IMR-90 (cell line): ENCODE measurements at regions not wholly inside any gene's neighbourhood (a gene's known extent, or its start where the extent isn't known, plus 50 kb on each side); places are given as distances from the start of the nearest gene placed in this dataset.

ENCODE experiments used
- ATAC-seq: fragments of 200-7000 bp; cut with Tn5 transposase; 2 replicates; pipeline ENCODE4 v1.9.1; 2020; ENCODE audit warnings: low read depth, mild to moderate bottlenecking, moderate library complexity
- BruUV-seq: library from RNA; stranded (reverse); fragments of 400-500 nt; replicated peaks from 2 replicates; lab custom pipeline; 2021; lab: Mats Ljungman, UMichigan
- CTCF ChIA-PET: fragments of 300-600 bp; formaldehyde crosslinking; extraction: SDS; loops from one replicate; lab custom pipeline; 2021; ENCODE audit warnings: antibody characterized with exemption; lab: Yijun Ruan, JAX
- POLR2A ChIA-PET: fragments of 300-600 bp; sonication (Branson Sonifier 250); formaldehyde crosslinking; loops from one replicate; lab custom pipeline; 2022; ENCODE audit warnings: antibody characterized with exemption; ENCODE audit not compliant: unreplicated experiment; lab: Charles Lee
- DNase-seq: peaks from one replicate; pipeline ENCODE4 v3.0.0; 2013
- H2AFZ ChIP-seq: replicated peaks from 2 replicates; pipeline ENCODE3; 2013; ENCODE audit warnings: low read length, mild to moderate bottlenecking; ENCODE audit not compliant: poor library complexity
- H2AK5ac ChIP-seq: 2 replicates; pipeline ENCODE4 v1.6.1; 2013; ENCODE audit warnings: low read depth, low read length, inconsistent platforms
- H2AK9ac ChIP-seq: replicated peaks from 2 replicates; pipeline ENCODE3; 2013; ENCODE audit warnings: mild to moderate bottlenecking, low read depth, low read length, moderate library complexity; ENCODE audit not compliant: poor library complexity
- H2BK120ac ChIP-seq: 2 replicates; pipeline ENCODE4 v1.6.1; 2013; ENCODE audit warnings: low read depth, low read length, inconsistent platforms
- H2BK15ac ChIP-seq: 3 replicates; pipeline ENCODE4 v1.6.1; 2013; ENCODE audit warnings: low read depth, low read length, inconsistent platforms
- H2BK20ac ChIP-seq: 2 replicates; pipeline ENCODE4 v1.6.1; 2013; ENCODE audit warnings: low read depth, mild to moderate bottlenecking, inconsistent platforms, low read length, moderate library complexity
- H2BK5ac ChIP-seq: 2 replicates; pipeline ENCODE4 v1.6.1; 2013; ENCODE audit warnings: mild to moderate bottlenecking, low read depth, low read length, inconsistent platforms; ENCODE audit not compliant: poor library complexity, severe bottlenecking
- H3K14ac ChIP-seq: replicated peaks from 2 replicates; pipeline ENCODE4 v1.6.1; 2013; ENCODE audit warnings: low read depth, low read length, inconsistent platforms
- H3K18ac ChIP-seq: 2 replicates; pipeline ENCODE4 v1.6.1; 2013; ENCODE audit warnings: low read depth, low read length, control low read depth
- H3K23ac ChIP-seq: 2 replicates; pipeline ENCODE4 v1.6.1; 2013; ENCODE audit warnings: low read depth, low read length, inconsistent platforms
- H3K27ac ChIP-seq: 2 replicates; pipeline ENCODE4 v1.5.1; 2013; ENCODE audit warnings: mild to moderate bottlenecking, control low read depth, low read length; ENCODE audit not compliant: insufficient read depth
- H3K27me3 ChIP-seq: 2 replicates; pipeline ENCODE4 v1.6.1; 2013; ENCODE audit warnings: low read length; ENCODE audit not compliant: control insufficient read depth, insufficient read depth
- H3K36me3 ChIP-seq: 2 replicates; pipeline ENCODE4 v1.6.1; 2013; ENCODE audit warnings: low read length, mixed read lengths; ENCODE audit not compliant: control insufficient read depth, insufficient read depth
- H3K4ac ChIP-seq: 2 replicates; pipeline ENCODE4 v1.6.1; 2013; ENCODE audit warnings: low read depth, low read length, inconsistent platforms
- H3K4me1 ChIP-seq: 2 replicates; pipeline ENCODE4 v1.6.1; 2013; ENCODE audit warnings: low read length, mixed read lengths; ENCODE audit not compliant: control insufficient read depth, insufficient read depth
- H3K4me2 ChIP-seq: 2 replicates; pipeline ENCODE4 v1.6.1; 2013; ENCODE audit warnings: low read depth, mild to moderate bottlenecking, control low read depth, low read length, moderate library complexity
- H3K4me3 ChIP-seq: 2 replicates; pipeline ENCODE4 v1.5.1; 2013; ENCODE audit warnings: low read depth, mild to moderate bottlenecking, control low read depth, low read length, moderate library complexity; ENCODE audit not compliant: insufficient read depth
- H3K56ac ChIP-seq: 2 replicates; pipeline ENCODE4 v1.6.1; 2013; ENCODE audit warnings: low read length, inconsistent platforms; ENCODE audit not compliant: insufficient read depth; ENCODE audit errors: extremely low read depth
- H3K79me1 ChIP-seq, 2 experiments: 2 replicates each; pipeline ENCODE4 v1.6.1; 2013; ENCODE audit warnings: low read length in 2 of 2, inconsistent platforms in 1 of 2, low read depth in 1 of 2
- H3K9ac ChIP-seq: 2 replicates; pipeline ENCODE4 v1.6.1; 2013; ENCODE audit warnings: low read depth, low read length, control low read depth
- H3K9me1 ChIP-seq: 2 replicates; pipeline ENCODE4 v1.6.1; 2013; ENCODE audit warnings: low read length, inconsistent platforms; ENCODE audit not compliant: insufficient read depth
- H3K9me3 ChIP-seq: 2 replicates; pipeline ENCODE4 v1.6.1; 2013; ENCODE audit warnings: low read length; ENCODE audit not compliant: control insufficient read depth, insufficient read depth
- H4K20me1 ChIP-seq: 2 replicates; pipeline ENCODE4 v1.6.1; 2013; ENCODE audit warnings: low read length, inconsistent platforms; ENCODE audit not compliant: insufficient read depth
- H4K5ac ChIP-seq: 2 replicates; pipeline ENCODE4 v1.6.1; 2013; ENCODE audit warnings: mild to moderate bottlenecking, low read depth, low read length, control low read depth
- H4K8ac ChIP-seq, 2 experiments: 2 replicates each; pipeline ENCODE4 v1.6.1; 2013; ENCODE audit warnings: low read depth in 2 of 2, low read length in 2 of 2, control low read depth in 1 of 2, inconsistent platforms in 1 of 2
- H4K91ac ChIP-seq: 2 replicates; pipeline ENCODE4 v1.6.1; 2013; ENCODE audit warnings: low read depth, low read length, inconsistent platforms; ENCODE audit not compliant: insufficient read depth
- CHD1 ChIP-seq: IDR thresholded peaks from 2 replicates; pipeline ENCODE4 v1.6.1; 2012; ENCODE audit warnings: low read depth, low read length, improper control_type of control experiment
- FOS ChIP-seq: fragments of 150-350 bp; IDR thresholded peaks from 2 replicates; pipeline ENCODE4 v1.6.1; 2016; ENCODE audit warnings: low read depth, low read length
- MAFK ChIP-seq: IDR thresholded peaks from 2 replicates; pipeline ENCODE4 v1.6.1; 2012; ENCODE audit warnings: low read depth, low read length, improper control_type of control experiment
- MXI1 ChIP-seq: IDR thresholded peaks from 2 replicates; pipeline ENCODE4 v1.6.1; 2012; ENCODE audit warnings: low read depth, mild to moderate bottlenecking, low read length, moderate library complexity, borderline replicate concordance
- NFE2L2 ChIP-seq: fragments of 150-350 bp; IDR thresholded peaks from 2 replicates; pipeline ENCODE4 v1.6.1; 2016; ENCODE audit warnings: low read depth, mild to moderate bottlenecking, low read length
- POLR2A ChIP-seq: IDR thresholded peaks from 2 replicates; pipeline ENCODE4 v1.6.1; 2012; ENCODE audit warnings: mild to moderate bottlenecking, low read depth, low read length
- RAD21 ChIP-seq: IDR thresholded peaks from 2 replicates; pipeline ENCODE4 v1.6.1; 2012; ENCODE audit warnings: low read length, improper control_type of control experiment
- RFX5 ChIP-seq: IDR thresholded peaks from 2 replicates; pipeline ENCODE4 v1.8.0; 2012; ENCODE audit warnings: low read depth, mild to moderate bottlenecking, low read length, moderate library complexity
- SMC3 ChIP-seq: fragments of 150-350 bp; IDR thresholded peaks from 2 replicates; pipeline ENCODE4 v1.6.1; 2016; ENCODE audit warnings: low read depth, mild to moderate bottlenecking, antibody characterized with exemption, low read length, moderate library complexity
- WGBS, 2 experiments: methylation state at CpG; one replicate each; pipeline versions ENCODE4 v1.1.5 to v1.1.7; 2013; ENCODE audit warnings: missing lambda C conversion rate in 2 of 2; ENCODE audit not compliant: insufficient read length in 1 of 2; ENCODE audit errors: extremely low coverage in 2 of 2; 5-methylcytosine and 5-hydroxymethylcytosine counted together
- dilution Hi-C: fragments of 300-500 bp; cut with HindIII; formaldehyde crosslinking; loops from one replicate; pipeline ENCODE4 v1.14.3; 2018; ENCODE audit warnings: low sequenced_read_pairs; ENCODE audit not compliant: unreplicated experiment
- in situ Hi-C: fragments of 300-500 bp; cut with MboI; formaldehyde crosslinking; loops from 3 replicates; pipeline ENCODE4 v1.14.3; 2019; ENCODE audit warnings: low sequenced_read_pairs, inconsistent platforms, mixed read lengths
- intact Hi-C: fragments of 100-400 bp; cut with micrococcal nuclease; formaldehyde crosslinking; loops from 2 replicates; pipeline ENCODE4 v1.10.0; 2022
- TF ChIP-seq, protein P1 (sequence below): conservative IDR thresholded peaks from 2 replicates; pipeline ENCODE4 v1.5.1; 2012; ENCODE audit warnings: mild to moderate bottlenecking, low read depth, low read length, improper control_type of control experiment
- TF ChIP-seq, protein P2 (sequence below): fragments of 150-350 bp; IDR thresholded peaks from 2 replicates; pipeline ENCODE4 v1.6.1; 2016; ENCODE audit warnings: low read depth, mild to moderate bottlenecking, low read length, moderate library complexity, borderline replicate concordance
- TF ChIP-seq, protein P3 (sequence below): fragments of 150-350 bp; IDR thresholded peaks from 2 replicates; pipeline ENCODE4 v1.6.1; 2017; ENCODE audit warnings: mild to moderate bottlenecking, antibody characterized with exemption, low read length, low read depth

DNA sequence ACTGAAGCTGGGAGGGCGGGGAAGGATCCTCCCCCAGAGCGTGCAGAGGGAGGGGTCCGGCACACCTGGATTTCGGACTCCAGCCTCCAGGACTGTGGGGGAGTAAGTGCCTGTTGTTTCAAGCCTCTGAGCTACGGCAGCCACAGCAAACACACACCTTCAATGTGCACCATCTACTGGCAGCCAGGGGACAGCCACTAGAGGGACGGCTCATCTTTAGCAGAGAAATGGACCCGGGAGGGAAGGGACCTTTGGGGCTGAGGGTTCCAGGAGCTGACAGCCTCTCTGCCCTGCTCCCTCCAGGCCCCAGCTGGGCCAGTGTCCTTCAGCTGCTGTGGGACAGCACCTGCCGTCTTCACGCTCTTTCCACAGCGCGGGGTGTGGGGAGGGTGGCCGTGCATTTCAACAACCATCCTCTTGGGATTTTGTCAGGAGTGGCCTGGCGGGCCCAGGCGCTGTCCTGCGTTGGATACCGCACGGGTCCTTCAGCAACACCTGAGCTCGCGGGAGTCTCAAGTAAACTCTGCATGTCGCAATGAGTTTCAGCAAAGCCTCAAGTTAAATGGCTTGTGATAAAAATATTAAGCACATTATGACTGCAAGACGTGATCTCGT lies 209.2 kb upstream of the C14orf180 start:
- ATAC-seq = no peak

More for the DNA sequence above, 209.2 kb upstream of the C14orf180 start:
- no peak overlapping the region for H2BK120ac ChIP-seq
- intact Hi-C loops = no loop called here
- ChIA-PET POLR2A (no interaction called here), CTCF (no interaction called here)
- no peaks in the 10 kb centered on the region for H3K4me1 ChIP-seq
- H3K56ac ChIP-seq = no peak overlapping the region
- dilution Hi-C loops = no loop called here
- no peak overlapping the region for H2AK9ac ChIP-seq
- in situ Hi-C loops = no loop called here
- no peak overlapping the region for H4K5ac ChIP-seq
- no peaks in the 10 kb centered on the region for H3K36me3 ChIP-seq
- H3K9me3 ChIP-seq = peaks cover 51% of the 10 kb centered on the region
- H4K91ac ChIP-seq = no peak overlapping the region
- no peak overlapping the region for H3K4me2 ChIP-seq
- no peak overlapping the region for H2BK5ac ChIP-seq
- H3K4ac ChIP-seq = no peak overlapping the region
- no peak for DNase-seq
- H2BK20ac ChIP-seq = no peak overlapping the region
- TF ChIP-seq POLR2A (no peak), RFX5 (no peak), FOS (no peak), CHD1 (no peak), RAD21 (no peak), MAFK (no peak), MXI1 (no peak), NFE2L2 (no peak), SMC3 (no peak)
- TF ChIP-seq, protein P1, sequence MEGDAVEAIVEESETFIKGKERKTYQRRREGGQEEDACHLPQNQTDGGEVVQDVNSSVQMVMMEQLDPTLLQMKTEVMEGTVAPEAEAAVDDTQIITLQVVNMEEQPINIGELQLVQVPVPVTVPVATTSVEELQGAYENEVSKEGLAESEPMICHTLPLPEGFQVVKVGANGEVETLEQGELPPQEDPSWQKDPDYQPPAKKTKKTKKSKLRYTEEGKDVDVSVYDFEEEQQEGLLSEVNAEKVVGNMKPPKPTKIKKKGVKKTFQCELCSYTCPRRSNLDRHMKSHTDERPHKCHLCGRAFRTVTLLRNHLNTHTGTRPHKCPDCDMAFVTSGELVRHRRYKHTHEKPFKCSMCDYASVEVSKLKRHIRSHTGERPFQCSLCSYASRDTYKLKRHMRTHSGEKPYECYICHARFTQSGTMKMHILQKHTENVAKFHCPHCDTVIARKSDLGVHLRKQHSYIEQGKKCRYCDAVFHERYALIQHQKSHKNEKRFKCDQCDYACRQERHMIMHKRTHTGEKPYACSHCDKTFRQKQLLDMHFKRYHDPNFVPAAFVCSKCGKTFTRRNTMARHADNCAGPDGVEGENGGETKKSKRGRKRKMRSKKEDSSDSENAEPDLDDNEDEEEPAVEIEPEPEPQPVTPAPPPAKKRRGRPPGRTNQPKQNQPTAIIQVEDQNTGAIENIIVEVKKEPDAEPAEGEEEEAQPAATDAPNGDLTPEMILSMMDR = no peak
- TF ChIP-seq, protein P2, sequence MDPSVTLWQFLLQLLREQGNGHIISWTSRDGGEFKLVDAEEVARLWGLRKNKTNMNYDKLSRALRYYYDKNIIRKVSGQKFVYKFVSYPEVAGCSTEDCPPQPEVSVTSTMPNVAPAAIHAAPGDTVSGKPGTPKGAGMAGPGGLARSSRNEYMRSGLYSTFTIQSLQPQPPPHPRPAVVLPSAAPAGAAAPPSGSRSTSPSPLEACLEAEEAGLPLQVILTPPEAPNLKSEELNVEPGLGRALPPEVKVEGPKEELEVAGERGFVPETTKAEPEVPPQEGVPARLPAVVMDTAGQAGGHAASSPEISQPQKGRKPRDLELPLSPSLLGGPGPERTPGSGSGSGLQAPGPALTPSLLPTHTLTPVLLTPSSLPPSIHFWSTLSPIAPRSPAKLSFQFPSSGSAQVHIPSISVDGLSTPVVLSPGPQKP = no peak
- TF ChIP-seq, protein P3, sequence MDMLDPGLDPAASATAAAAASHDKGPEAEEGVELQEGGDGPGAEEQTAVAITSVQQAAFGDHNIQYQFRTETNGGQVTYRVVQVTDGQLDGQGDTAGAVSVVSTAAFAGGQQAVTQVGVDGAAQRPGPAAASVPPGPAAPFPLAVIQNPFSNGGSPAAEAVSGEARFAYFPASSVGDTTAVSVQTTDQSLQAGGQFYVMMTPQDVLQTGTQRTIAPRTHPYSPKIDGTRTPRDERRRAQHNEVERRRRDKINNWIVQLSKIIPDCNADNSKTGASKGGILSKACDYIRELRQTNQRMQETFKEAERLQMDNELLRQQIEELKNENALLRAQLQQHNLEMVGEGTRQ = no peak
- H2BK15ac ChIP-seq = no peak overlapping the region
- no peak overlapping the region for H2AK5ac ChIP-seq
- H4K8ac ChIP-seq = no peak overlapping the region
- H3K27ac ChIP-seq = no peak overlapping the region
- H3K23ac ChIP-seq = no peak overlapping the region
- H3K18ac ChIP-seq = no peak overlapping the region
- H2AFZ ChIP-seq = no peak overlapping the region
- no peak overlapping the region for H3K14ac ChIP-seq
- no peaks in the 10 kb centered on the region for H3K79me1 ChIP-seq
- no peaks in the 10 kb centered on the region for H3K9me1 ChIP-seq
- no peak overlapping the region for H3K4me3 ChIP-seq
- BruUV-seq = no TSS peak
- no peak overlapping the region for H3K9ac ChIP-seq
- WGBS, 2 experiments = 100% methylated on average over 2 of the region's 22 CpGs; no CpG with 5 or more reads in 1 of the 2 experiments
- no peaks in the 10 kb centered on the region for H3K27me3 ChIP-seq
- H4K20me1 ChIP-seq = no peaks in the 10 kb centered on the region
